Erythroblast (primary cell): ENCODE measurements at regions not wholly inside any gene's neighbourhood (a gene's known extent, or its start where the extent isn't known, plus 50 kb on each side); places are given as distances from the start of the nearest gene placed in this dataset.

Experiments
- GATA1 ChIP-seq: IDR thresholded peaks from 2 replicates; pipeline ENCODE4 v1.6.1; 2011; ENCODE audit warnings: low read depth, mild to moderate bottlenecking, control low read depth, low read length, moderate library complexity
- POLR2A ChIP-seq: IDR thresholded peaks from 2 replicates; pipeline ENCODE4 v1.6.1; 2011; ENCODE audit warnings: mild to moderate bottlenecking, low read length

GRCh38 chr22:27237080-27237741 lies 564.3 kb downstream of the MN1 start:
- TF ChIP-seq POLR2A = no peak
- TF ChIP-seq GATA1 = no peak
